ENCODE measurements at regions not wholly inside any gene's neighbourhood (a gene's known extent, or its start where the extent isn't known, plus 50 kb on each side); places are given as distances from the start of the nearest gene placed in this dataset.

- ATAC-seq (no peak), DNase-seq (ENCODE audit: low read depth, low spot score) (no peak)
- H2AFZ ChIP-seq (ENCODE audit: low read depth, low read length, poor library complexity, severe bottlenecking), result no peak overlapping the region
- H3K4me3 ChIP-seq (replicated peaks in 1 of 2; ENCODE audit: low read depth in 1 of 2, low read length in 2 of 2), result no peak overlapping the region
- CTCF ChIA-PET, result no interaction called here
- intact Hi-C loops (cut with micrococcal nuclease), result no loop called here
- H3K36me3 ChIP-seq (ENCODE audit: control insufficient read depth in 1 of 2, insufficient read depth in 2 of 2, low read length in 2 of 2), result no peaks in the 10 kb centered on the region
- RAD21 ChIA-PET (ENCODE audit: low non-redundant PET in 1 of 2, low total read pairs in 2 of 2, uncharacterized antibody in 2 of 2, unreplicated experiment in 2 of 2), result no interaction called here
- no peaks in the 10 kb centered on the region for H3K79me2 ChIP-seq (ENCODE audit: insufficient read depth, low read length)
- no peak overlapping the region for H3K9ac ChIP-seq (ENCODE audit: low read length)
- POLR2A ChIA-PET, result no interaction called here
- H3K9me2 ChIP-seq (ENCODE audit: insufficient read depth), result no peaks in the 10 kb centered on the region
- no peaks in the 10 kb centered on the region for H4K20me1 ChIP-seq (ENCODE audit: insufficient read depth)
- no peaks in the 10 kb centered on the region for H3K9me3 ChIP-seq (ENCODE audit: control insufficient read depth in 1 of 2, insufficient read depth in 1 of 2, low read depth in 1 of 2, low read length in 2 of 2)
- no peak overlapping the region for H3K27ac ChIP-seq (ENCODE audit: low read depth, low read length)
- H3K4me1 ChIP-seq (ENCODE audit: control insufficient read depth in 1 of 2, insufficient read depth in 2 of 2, low read length in 2 of 2), result no peaks in the 10 kb centered on the region
- no TSS peak for BruUV-seq (replicated peaks)
- TF ChIP-seq CEBPB (IDR thresholded peaks at IDR 0.05; ENCODE audit: low read depth) (no peak), ZNF274 (IDR thresholded peaks at IDR 0.05; ENCODE audit: low read depth, low read length) (no peak), POLR2A (IDR thresholded peaks at IDR 0.05; ENCODE audit: borderline replicate concordance, extremely low read depth, insufficient read depth, insufficient read length) (no peak)
- no peaks in the 10 kb centered on the region for H3K27me3 ChIP-seq (ENCODE audit: insufficient read depth, low read length)
- no peak overlapping the region for H3K4me2 ChIP-seq (ENCODE audit: low read length)
These were observed 102.5 kb downstream of the RRM1 start for GRCh38 chr11:4197112-4197511.

GRCh38 chr11:4195909-4196308, 101.3 kb downstream of the RRM1 start:
- ChIA-PET RAD21 (ENCODE audit: low non-redundant PET in 1 of 2, low total read pairs in 2 of 2, uncharacterized antibody in 2 of 2, unreplicated experiment in 2 of 2) (no interaction called here), CTCF (no interaction called here), POLR2A (no interaction called here)
- Histone ChIP-seq H3K9me2 (ENCODE audit: insufficient read depth) (no peaks in the 10 kb centered on the region), H3K27me3 (ENCODE audit: insufficient read depth, low read length) (no peaks in the 10 kb centered on the region), H4K20me1 (ENCODE audit: insufficient read depth) (no peaks in the 10 kb centered on the region), H3K36me3 (ENCODE audit: control insufficient read depth in 1 of 2, insufficient read depth in 2 of 2, low read length in 2 of 2) (no peaks in the 10 kb centered on the region), H3K9me3 (ENCODE audit: control insufficient read depth in 1 of 2, insufficient read depth in 1 of 2, low read depth in 1 of 2, low read length in 2 of 2) (no peaks in the 10 kb centered on the region), H3K9ac (ENCODE audit: low read length) (no peak overlapping the region), H3K4me2 (ENCODE audit: low read length) (no peak overlapping the region), H3K27ac (ENCODE audit: low read depth, low read length) (no peak overlapping the region), H2AFZ (ENCODE audit: low read depth, low read length, poor library complexity, severe bottlenecking) (no peak overlapping the region), H3K4me1 (ENCODE audit: control insufficient read depth in 1 of 2, insufficient read depth in 2 of 2, low read length in 2 of 2) (no peaks in the 10 kb centered on the region), H3K79me2 (ENCODE audit: insufficient read depth, low read length) (no peaks in the 10 kb centered on the region), H3K4me3 (replicated peaks in 1 of 2; ENCODE audit: low read depth in 1 of 2, low read length in 2 of 2) (no peak overlapping the region)
- intact Hi-C loops (cut with micrococcal nuclease), result no loop called here
- DNase-seq (ENCODE audit: low read depth, low spot score) (no peak), ATAC-seq (no peak)
- BruUV-seq (replicated peaks), result no TSS peak
- TF ChIP-seq JUND (IDR thresholded peaks at IDR 0.05) (no peak), POLR2AphosphoS5 (IDR thresholded peaks at IDR 0.05; ENCODE audit: low read depth, low read length) (no peak), RAD21 (IDR thresholded peaks at IDR 0.05; ENCODE audit: low read depth) (no peak), REST (IDR thresholded peaks at IDR 0.05; ENCODE audit: low read depth) (no peak), SRF (IDR thresholded peaks at IDR 0.05; ENCODE audit: low read depth) (no peak), TCF7L2 (IDR thresholded peaks at IDR 0.05; ENCODE audit: borderline replicate concordance, extremely low read depth, insufficient read depth, insufficient read length) (no peak), CEBPB (IDR thresholded peaks at IDR 0.05; ENCODE audit: low read depth) (no peak), ZFX (IDR thresholded peaks at IDR 0.05) (no peak), CTCF (IDR thresholded peaks at IDR 0.05 in 2 of 3, conservative IDR thresholded peaks at IDR 0.05 in 1 of 3; ENCODE audit: borderline replicate concordance in 1 of 3, insufficient read depth in 1 of 3, low read depth in 2 of 3, low read length in 2 of 3) (no peak), FOSL1 (IDR thresholded peaks at IDR 0.05; ENCODE audit: low read depth) (no peak), SP1 (IDR thresholded peaks at IDR 0.05; ENCODE audit: low read depth) (no peak), ZBTB33 (IDR thresholded peaks at IDR 0.05; ENCODE audit: extremely low read depth, insufficient replicate concordance, low read length) (no peak)
- TF ChIP-seq, protein P1, sequence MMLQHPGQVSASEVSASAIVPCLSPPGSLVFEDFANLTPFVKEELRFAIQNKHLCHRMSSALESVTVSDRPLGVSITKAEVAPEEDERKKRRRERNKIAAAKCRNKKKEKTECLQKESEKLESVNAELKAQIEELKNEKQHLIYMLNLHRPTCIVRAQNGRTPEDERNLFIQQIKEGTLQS (IDR thresholded peaks at IDR 0.05), result no peak
